Bronchial epithelial cell (primary cell): ENCODE measurements at regions not wholly inside any gene's neighbourhood (a gene's known extent, or its start where the extent isn't known, plus 50 kb on each side); places are given as distances from the start of the nearest gene placed in this dataset.

ENCODE experiments used
- DNase-seq: peaks from one replicate; pipeline ENCODE4 v3.0.0-alpha.2; 2010; ENCODE audit warnings: low read depth
- FAIRE-seq: peaks from 2 replicates; lab custom pipeline; 2011; peaks lifted over from hg19 to GRCh38; lab: Jason Lieb, UNC
- H3K27me3 ChIP-seq: 2 replicates; pipeline ENCODE4 v1.5.1; 2011; ENCODE audit warnings: low read length; ENCODE audit not compliant: control insufficient read depth, insufficient read depth
- H3K36me3 ChIP-seq: 2 replicates; pipeline ENCODE4 v1.5.1; 2011; ENCODE audit warnings: low read length; ENCODE audit not compliant: control insufficient read depth, insufficient read depth
- H3K4me3 ChIP-seq: 2 replicates; pipeline ENCODE4 v1.5.1; 2011; ENCODE audit warnings: mild to moderate bottlenecking, low read depth, low read length, control low read depth
- CTCF ChIP-seq: IDR thresholded peaks from 2 replicates; pipeline ENCODE4 v1.5.1; 2011; ENCODE audit warnings: mild to moderate bottlenecking, moderate library complexity, low read length, control low read depth, inconsistent platforms; ENCODE audit not compliant: insufficient read depth, severe bottlenecking

DNA sequence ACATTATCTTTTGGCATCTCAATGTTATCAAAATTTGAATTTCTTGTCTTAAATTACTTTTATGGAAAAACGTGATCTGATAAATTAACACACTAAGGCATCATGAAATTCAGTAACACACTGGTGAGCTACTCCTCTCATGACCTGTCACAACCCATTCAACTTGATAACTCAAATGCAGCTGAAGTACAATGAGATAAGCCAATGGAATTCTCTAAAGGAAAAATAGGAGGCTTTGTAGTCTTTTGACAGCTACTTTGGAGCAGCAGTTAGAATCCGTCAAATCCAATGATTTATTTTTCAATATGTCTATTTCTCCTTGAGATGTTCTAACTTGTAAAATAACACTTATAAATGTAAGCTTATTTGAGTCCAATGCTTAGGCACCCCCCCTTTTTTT, 1029.4 kb downstream of the TRHDE start:
- FAIRE-seq (no peak), DNase-seq (no peak)
- H3K36me3 ChIP-seq = no peaks in the 10 kb centered on the region
- H3K4me3 ChIP-seq = no peak overlapping the region
- no peak for TF ChIP-seq CTCF
- H3K27me3 ChIP-seq = no peaks in the 10 kb centered on the region

DNA sequence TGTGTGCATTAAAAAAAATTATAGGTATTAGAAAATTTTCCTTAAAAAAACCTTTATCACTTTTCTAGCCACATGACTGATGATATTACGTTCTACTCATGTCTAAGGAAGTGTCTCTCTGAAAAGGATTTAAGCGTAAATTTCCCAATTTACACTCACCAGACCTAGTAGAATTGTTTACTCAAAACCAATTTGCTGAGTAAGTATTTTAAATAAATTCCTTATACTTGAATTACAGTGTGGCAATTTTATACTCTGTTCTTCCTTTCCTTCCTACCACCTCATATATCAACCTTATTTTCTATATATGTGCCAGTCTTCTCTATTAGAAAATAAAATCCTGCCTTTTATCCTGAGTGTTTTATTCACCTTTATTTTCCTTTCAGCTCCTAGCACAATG, 1035.1 kb downstream of the TRHDE start:
- H3K36me3 ChIP-seq = no peaks in the 10 kb centered on the region
- H3K4me3 ChIP-seq = no peak overlapping the region
- DNase-seq = no peak
- no peaks in the 10 kb centered on the region for H3K27me3 ChIP-seq
- TF ChIP-seq CTCF = no peak
- no peak for FAIRE-seq

DNA sequence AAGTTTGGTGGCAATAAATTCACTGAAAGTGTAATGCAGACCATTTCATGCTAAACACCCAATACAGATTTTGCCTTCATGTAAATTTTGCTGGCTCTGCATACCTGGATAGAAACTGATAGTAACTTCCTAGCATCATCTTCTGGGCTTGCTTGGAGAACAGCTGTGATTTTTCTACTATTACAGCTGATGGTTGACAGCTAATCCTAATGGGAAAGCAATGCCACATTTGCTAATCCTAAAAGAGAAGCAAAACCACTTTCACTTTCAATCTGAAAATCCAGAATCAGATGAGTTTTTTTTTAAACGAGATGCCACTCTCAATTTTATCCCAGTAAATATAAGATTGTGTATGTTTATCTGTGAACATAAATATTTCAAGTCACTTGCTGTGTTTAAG, 1035.9 kb downstream of the TRHDE start:
- no peak for DNase-seq
- H3K27me3 ChIP-seq = no peaks in the 10 kb centered on the region
- H3K4me3 ChIP-seq = no peak overlapping the region
- no peak for FAIRE-seq
- no peaks in the 10 kb centered on the region for H3K36me3 ChIP-seq
- TF ChIP-seq CTCF = no peak

GRCh38 chr12:73308747-73309146, 1036.6 kb downstream of the TRHDE start:
- FAIRE-seq (no peak), DNase-seq (peak; percentile 52)
- Histone ChIP-seq H3K36me3 (no peaks in the 10 kb centered on the region), H3K4me3 (no peak overlapping the region), H3K27me3 (no peaks in the 10 kb centered on the region)
- no peak for TF ChIP-seq CTCF

DNA sequence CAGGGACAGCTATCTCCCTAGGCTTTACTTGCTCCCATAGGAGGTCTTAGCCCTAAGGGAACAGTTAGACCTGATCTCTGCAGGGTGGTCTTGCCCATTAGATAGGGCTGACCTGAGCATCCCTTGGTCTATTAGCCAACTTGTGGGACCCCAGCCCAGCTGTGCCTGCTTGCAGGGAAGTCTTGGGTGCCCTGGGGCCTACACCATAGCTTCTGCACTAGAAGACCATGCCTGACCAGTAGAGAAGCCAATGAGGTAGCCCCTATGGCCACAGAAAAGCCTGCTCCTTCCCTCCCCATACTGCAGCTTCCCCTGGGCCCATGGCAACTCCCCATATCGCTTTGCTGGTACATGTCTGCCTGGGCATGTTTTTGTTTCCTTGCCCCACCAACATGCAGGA, 1049.1 kb downstream of the TRHDE start:
- Histone ChIP-seq H3K4me3 (no peak overlapping the region), H3K27me3 (no peaks in the 10 kb centered on the region), H3K36me3 (no peaks in the 10 kb centered on the region)
- no peak for TF ChIP-seq CTCF
- FAIRE-seq (no peak), DNase-seq (no peak)

GRCh38 chr12:73321776-73322175, 1049.6 kb downstream of the TRHDE start:
- Histone ChIP-seq H3K4me3 (no peak overlapping the region), H3K27me3 (no peaks in the 10 kb centered on the region), H3K36me3 (no peaks in the 10 kb centered on the region)
- TF ChIP-seq CTCF = no peak
- FAIRE-seq = no peak
- DNase-seq = no peak
